H1 (cell line): ENCODE measurements at regions not wholly inside any gene's neighbourhood (a gene's known extent, or its start where the extent isn't known, plus 50 kb on each side); places are given as distances from the start of the nearest gene placed in this dataset.

Experiments
- CTCF ChIA-PET: fragments of 300-600 bp; sonication (Branson Sonifier 250); formaldehyde crosslinking; loops from one replicate; lab custom pipeline; 2021; ENCODE audit not compliant: partially characterized antibody; lab: Charles Lee
- POLR2A ChIA-PET: fragments of 300-600 bp; sonication (Branson Sonifier 250); formaldehyde crosslinking; loops from one replicate; lab custom pipeline; 2021; ENCODE audit warnings: inconsistent platforms; ENCODE audit not compliant: partially characterized antibody; lab: Charles Lee
- DNase-seq, 2 experiments: peaks; one replicate each; pipeline versions ENCODE4 v3.0.0 to v3.0.0-alpha.2; 2010 to 2022; ENCODE audit warnings: low spot score in 2 of 2, low read depth in 1 of 2, mixed read lengths in 1 of 2
- FAIRE-seq: peaks from 2 replicates; lab custom pipeline; 2011; peaks lifted over from hg19 to GRCh38; lab: Jason Lieb, UNC
- H2AFZ ChIP-seq: 2 replicates; pipeline ENCODE4 v1.8.1; 2012; ENCODE audit warnings: low read length, inconsistent platforms
- H2AK5ac ChIP-seq: 2 replicates; pipeline ENCODE4 v1.6.1; 2013; ENCODE audit warnings: low read depth, low read length
- H2BK120ac ChIP-seq: replicated peaks from 2 replicates; pipeline ENCODE3; 2013; ENCODE audit warnings: low read depth, low read length, inconsistent platforms
- H2BK12ac ChIP-seq: 2 replicates; pipeline ENCODE4 v1.6.1; 2013; ENCODE audit warnings: low read depth, low read length
- H2BK15ac ChIP-seq: 2 replicates; pipeline ENCODE4 v1.6.1; 2013; ENCODE audit warnings: low read length
- H2BK20ac ChIP-seq: 2 replicates; pipeline ENCODE4 v1.6.1; 2013; ENCODE audit warnings: low read length
- H2BK5ac ChIP-seq: 2 replicates; pipeline ENCODE4 v1.6.1; 2013; ENCODE audit warnings: low read depth, low read length
- H3K14ac ChIP-seq: 2 replicates; pipeline ENCODE4 v1.6.1; 2013; ENCODE audit warnings: inconsistent platforms; ENCODE audit not compliant: insufficient read length
- H3K18ac ChIP-seq: 2 replicates; pipeline ENCODE4 v1.6.1; 2013; ENCODE audit warnings: low read length; ENCODE audit errors: extremely low read depth
- H3K23ac ChIP-seq: 2 replicates; pipeline ENCODE4 v1.6.1; 2013; ENCODE audit warnings: inconsistent platforms; ENCODE audit not compliant: insufficient read length
- H3K23me2 ChIP-seq: 2 replicates; pipeline ENCODE4 v1.6.1; 2013; ENCODE audit warnings: low read depth, low read length
- H3K27ac ChIP-seq: 2 replicates; pipeline ENCODE4 v1.6.1; 2011; ENCODE audit warnings: low read depth, low read length, inconsistent platforms
- H3K27me3 ChIP-seq, 4 experiments: replicated peaks in 1 of 4; 1 replicate in 1 of 4; 2 replicates in 3 of 4; pipeline versions ENCODE4 v1.6.1 to v1.8.1; 2011 to 2013; ENCODE audit warnings: low read length in 3 of 4, mild to moderate bottlenecking in 3 of 4, inconsistent platforms in 2 of 4, mixed read lengths in 2 of 4, moderate library complexity in 1 of 4; ENCODE audit not compliant: control insufficient read depth in 3 of 4, insufficient read depth in 3 of 4; ENCODE audit errors: extremely low read depth in 1 of 4
- H3K36me3 ChIP-seq, 4 experiments: 2 replicates each; pipeline versions ENCODE4 v1.6.1 to v1.8.1; 2011 to 2013; ENCODE audit warnings: mild to moderate bottlenecking in 4 of 4, low read length in 3 of 4, moderate library complexity in 2 of 4, control low read depth in 1 of 4, inconsistent platforms in 1 of 4; ENCODE audit not compliant: insufficient read depth in 4 of 4, control insufficient read depth in 2 of 4
- H3K4ac ChIP-seq: replicated peaks from 2 replicates; pipeline ENCODE3; 2013; ENCODE audit warnings: low read length, low read depth, mixed read lengths, inconsistent platforms; ENCODE audit not compliant: insufficient read length
- H3K4me1 ChIP-seq, 4 experiments: replicated peaks in 1 of 4; 1 replicate in 1 of 4; 2 replicates in 3 of 4; pipeline versions ENCODE4 v1.6.1 to v1.8.1; 2011 to 2013; ENCODE audit warnings: low read length in 3 of 4, inconsistent platforms in 2 of 4, mixed read lengths in 1 of 4; ENCODE audit not compliant: insufficient read depth in 4 of 4, control insufficient read depth in 3 of 4
- H3K4me2 ChIP-seq, 2 experiments: 2 replicates each; pipeline versions ENCODE4 v1.6.1 to v1.8.1; 2011 to 2013; ENCODE audit warnings: low read depth in 2 of 2, low read length in 2 of 2, control low read depth in 1 of 2, inconsistent platforms in 1 of 2, mild to moderate bottlenecking in 1 of 2; ENCODE audit not compliant: insufficient read depth in 1 of 2
- H3K4me3 ChIP-seq, 4 experiments: fragments of 200-600, 300-600 bp in 1 of 4; sonication (generic), shearing (Covaris generic), sonication (Bioruptor Twin) in 1 of 4; 2 replicates each; pipeline versions ENCODE4 v1.5.1 to v1.8.1; 2011 to 2016; ENCODE audit warnings: low read length in 4 of 4, low read depth in 3 of 4, control low read depth in 2 of 4, inconsistent platforms in 2 of 4, mild to moderate bottlenecking in 2 of 4, mixed read lengths in 1 of 4, moderate library complexity in 1 of 4; ENCODE audit not compliant: insufficient read depth in 2 of 4; ENCODE audit errors: extremely low read depth in 1 of 4
- H3K56ac ChIP-seq: replicated peaks from 2 replicates; pipeline ENCODE3; 2013; ENCODE audit warnings: low read depth, mild to moderate bottlenecking, mixed read lengths, low read length, inconsistent platforms; ENCODE audit not compliant: insufficient read length
- H3K79me1 ChIP-seq: 2 replicates; pipeline ENCODE4 v1.6.1; 2013; ENCODE audit warnings: low read depth, low read length, control low read depth
- H3K79me2 ChIP-seq, 2 experiments: 2 replicates each; pipeline versions ENCODE4 v1.6.1 to v1.8.1; 2012 to 2013; ENCODE audit warnings: low read length in 2 of 2, mild to moderate bottlenecking in 2 of 2, inconsistent platforms in 1 of 2; ENCODE audit not compliant: insufficient read depth in 2 of 2, control insufficient read depth in 1 of 2
- H3K9ac ChIP-seq, 4 experiments: replicated peaks in 1 of 4; 1 replicate in 1 of 4; 2 replicates in 3 of 4; pipeline versions ENCODE4 v1.6.1 to v1.8.1; 2011 to 2013; ENCODE audit warnings: low read depth in 3 of 4, low read length in 3 of 4, control low read depth in 2 of 4, mild to moderate bottlenecking in 2 of 4, moderate library complexity in 2 of 4, inconsistent platforms in 1 of 4; ENCODE audit errors: extremely low read depth in 1 of 4
- H3K9me3 ChIP-seq, 2 experiments: 2 replicates each; pipeline versions ENCODE4 v1.6.1 to v1.8.1; 2012 to 2013; ENCODE audit warnings: mild to moderate bottlenecking in 2 of 2, moderate library complexity in 2 of 2, control low read depth in 1 of 2, inconsistent platforms in 1 of 2, low read depth in 1 of 2, low read length in 1 of 2, mixed read lengths in 1 of 2; ENCODE audit not compliant: insufficient read depth in 2 of 2
- H4K20me1 ChIP-seq, 2 experiments: replicated peaks in 1 of 2; 2 replicates each; pipeline versions ENCODE3 to v1.8.1; 2011 to 2013; ENCODE audit warnings: inconsistent platforms in 2 of 2, low read length in 2 of 2, mild to moderate bottlenecking in 1 of 2; ENCODE audit not compliant: insufficient read depth in 2 of 2, control insufficient read depth in 1 of 2
- H4K5ac ChIP-seq: 2 replicates; pipeline ENCODE4 v1.6.1; 2013; ENCODE audit warnings: low read length, low read depth, mixed read lengths, inconsistent platforms; ENCODE audit not compliant: insufficient read length
- H4K8ac ChIP-seq: 2 replicates; pipeline ENCODE4 v1.8.0; 2013; ENCODE audit warnings: mild to moderate bottlenecking, moderate library complexity, low read length, inconsistent platforms; ENCODE audit not compliant: insufficient read depth; ENCODE audit errors: extremely low read depth
- H4K91ac ChIP-seq: replicated peaks from 2 replicates; pipeline ENCODE3; 2013; ENCODE audit warnings: low read length, mixed read lengths, inconsistent platforms; ENCODE audit not compliant: insufficient read length
- BACH1 ChIP-seq: IDR thresholded peaks from 2 replicates; pipeline ENCODE4 v1.6.1; 2012; ENCODE audit warnings: low read length, improper control_type of control experiment
- BCL11A ChIP-seq, 2 experiments: IDR thresholded peaks; one replicate each; pipeline ENCODE4 v1.6.1; 2011; ENCODE audit warnings: low read depth in 2 of 2, low read length in 2 of 2, mild to moderate bottlenecking in 2 of 2
- BRCA1 ChIP-seq: IDR thresholded peaks from 2 replicates; pipeline ENCODE4 v1.6.1; 2012; ENCODE audit warnings: low read depth, low read length, improper control_type of control experiment
- EZH2 ChIP-seq: fragments of 200-600 bp; sonication (generic); IDR thresholded peaks from 2 replicates; pipeline ENCODE4 v1.7.1; 2012; ENCODE audit warnings: low read depth, mild to moderate bottlenecking, moderate library complexity, low read length, inconsistent platforms; ENCODE audit not compliant: severe bottlenecking
- KDM4A ChIP-seq: IDR thresholded peaks from one replicate; pipeline ENCODE4 v1.7.1; 2012; ENCODE audit warnings: low read depth, mild to moderate bottlenecking, moderate library complexity, low read length, inconsistent platforms; ENCODE audit not compliant: severe bottlenecking
- POU5F1 ChIP-seq: IDR thresholded peaks from 2 replicates; pipeline ENCODE4 v1.6.1; 2011; ENCODE audit warnings: low read depth, mild to moderate bottlenecking, low read length, moderate library complexity
- SIX5 ChIP-seq: IDR thresholded peaks from 2 replicates; pipeline ENCODE4 v1.6.1; 2011; ENCODE audit warnings: mild to moderate bottlenecking, low read depth, low read length
- SRF ChIP-seq: IDR thresholded peaks from 2 replicates; pipeline ENCODE4 v1.6.1; 2011; ENCODE audit warnings: mild to moderate bottlenecking, low read depth, low read length, moderate library complexity
- SUZ12 ChIP-seq: fragments of 200-600 bp; sonication (generic); IDR thresholded peaks from 2 replicates; pipeline ENCODE4 v1.6.1; 2012; ENCODE audit warnings: mild to moderate bottlenecking, inconsistent platforms, low read length, moderate library complexity, mixed read lengths
- TEAD4 ChIP-seq: IDR thresholded peaks from 2 replicates; pipeline ENCODE4 v1.6.1; 2012; ENCODE audit warnings: low read depth, low read length, inconsistent platforms, mixed read lengths
- WGBS, 2 experiments: shearing (Covaris generic) in 1 of 2; methylation state at CpG; one replicate each; pipeline versions ENCODE4 v1.1.6 to v1.1.7; 2013 to 2015; ENCODE audit warnings: low lambda C conversion rate in 2 of 2, mixed read lengths in 2 of 2, inconsistent platforms in 1 of 2, low coverage in 1 of 2, missing lambda C conversion rate in 1 of 2; ENCODE audit not compliant: insufficient replicate concordance in 2 of 2, insufficient coverage in 1 of 2, insufficient read length in 1 of 2; ENCODE audit errors: extremely low coverage in 1 of 2, missing lambda C conversion rate in 1 of 2; 5-methylcytosine and 5-hydroxymethylcytosine counted together
- TF ChIP-seq, protein P1 (sequence below), 3 experiments: IDR thresholded peaks; 1 replicate in 2 of 3; 2 replicates in 1 of 3; pipeline versions ENCODE4 v1.5.1 to v1.6.1; 2011; ENCODE audit warnings: low read length in 3 of 3, mild to moderate bottlenecking in 3 of 3, inconsistent platforms in 2 of 3, low read depth in 1 of 3, moderate library complexity in 1 of 3; ENCODE audit not compliant: insufficient read depth in 1 of 3; ENCODE audit errors: control extremely low read depth in 1 of 3
- TF ChIP-seq, protein P2 (sequence below): IDR thresholded peaks from 2 replicates; pipeline ENCODE4 v1.6.1; 2011; ENCODE audit warnings: low read length, improper control_type of control experiment

DNA sequence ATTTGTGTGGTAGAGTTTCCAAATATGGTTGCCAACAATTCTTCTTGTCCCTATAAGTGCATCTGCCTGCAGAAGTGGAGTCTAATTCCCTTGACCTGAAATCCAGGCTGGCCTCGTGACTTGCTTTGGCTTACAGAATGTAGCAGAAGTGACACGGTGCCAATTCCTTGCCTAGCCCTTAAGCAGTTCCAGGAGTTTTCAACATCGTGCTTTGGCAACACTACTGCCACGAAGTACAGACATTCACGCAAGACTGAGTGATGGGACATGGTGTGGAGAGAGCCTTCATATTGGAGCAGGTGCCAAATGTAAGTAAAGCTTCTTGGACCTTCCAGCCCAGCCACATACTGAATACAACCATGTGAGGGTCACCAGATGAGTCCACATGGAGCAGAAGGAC, 92.9 kb upstream of the NEK6 start:
- no peak overlapping the region for H3K27ac ChIP-seq
- WGBS, 2 experiments = 86% methylated on average over 5 of the region's 5 CpGs; no CpG with 5 or more reads in 1 of the 2 experiments
- H3K9me3 ChIP-seq = no peaks in the 10 kb centered on the region
- no peak overlapping the region for H3K56ac ChIP-seq
- ChIA-PET POLR2A (no interaction called here), CTCF (no interaction called here)
- H3K23me2 ChIP-seq = no peaks in the 10 kb centered on the region
- no peak overlapping the region for H3K23ac ChIP-seq
- no peak for DNase-seq
- no peak overlapping the region for H3K4me3 ChIP-seq
- H4K8ac ChIP-seq = no peak overlapping the region
- H3K4me1 ChIP-seq = no peaks in the 10 kb centered on the region
- H3K36me3 ChIP-seq = no peaks in the 10 kb centered on the region
- H4K20me1 ChIP-seq = no peaks in the 10 kb centered on the region
- H3K4ac ChIP-seq = no peak overlapping the region
- no peak overlapping the region for H2BK20ac ChIP-seq
- no peak overlapping the region for H4K91ac ChIP-seq
- no peaks in the 10 kb centered on the region for H3K27me3 ChIP-seq
- no peaks in the 10 kb centered on the region for H3K79me2 ChIP-seq
- H2AK5ac ChIP-seq = no peak overlapping the region
- no peak overlapping the region for H3K18ac ChIP-seq
- no peak overlapping the region for H2BK15ac ChIP-seq
- no peak overlapping the region for H2BK5ac ChIP-seq
- no peak overlapping the region for H2AFZ ChIP-seq
- no peak overlapping the region for H4K5ac ChIP-seq
- H3K14ac ChIP-seq = no peak overlapping the region
- no peak overlapping the region for H2BK120ac ChIP-seq
- H2BK12ac ChIP-seq = no peak overlapping the region
- H3K9ac ChIP-seq = no peak overlapping the region
- H3K4me2 ChIP-seq = no peak overlapping the region
- FAIRE-seq = no peak
- no peaks in the 10 kb centered on the region for H3K79me1 ChIP-seq
- TF ChIP-seq SUZ12 (no peak), BRCA1 (no peak), BCL11A (IDR thresholded peaks at IDR 0.05; ENCODE audit: low read depth in 2 of 2, low read length in 2 of 2) (no peak), EZH2 (no peak), BACH1 (no peak), POU5F1 (no peak), SRF (no peak), KDM4A (no peak), SIX5 (no peak), TEAD4 (no peak)
- TF ChIP-seq, protein P1, sequence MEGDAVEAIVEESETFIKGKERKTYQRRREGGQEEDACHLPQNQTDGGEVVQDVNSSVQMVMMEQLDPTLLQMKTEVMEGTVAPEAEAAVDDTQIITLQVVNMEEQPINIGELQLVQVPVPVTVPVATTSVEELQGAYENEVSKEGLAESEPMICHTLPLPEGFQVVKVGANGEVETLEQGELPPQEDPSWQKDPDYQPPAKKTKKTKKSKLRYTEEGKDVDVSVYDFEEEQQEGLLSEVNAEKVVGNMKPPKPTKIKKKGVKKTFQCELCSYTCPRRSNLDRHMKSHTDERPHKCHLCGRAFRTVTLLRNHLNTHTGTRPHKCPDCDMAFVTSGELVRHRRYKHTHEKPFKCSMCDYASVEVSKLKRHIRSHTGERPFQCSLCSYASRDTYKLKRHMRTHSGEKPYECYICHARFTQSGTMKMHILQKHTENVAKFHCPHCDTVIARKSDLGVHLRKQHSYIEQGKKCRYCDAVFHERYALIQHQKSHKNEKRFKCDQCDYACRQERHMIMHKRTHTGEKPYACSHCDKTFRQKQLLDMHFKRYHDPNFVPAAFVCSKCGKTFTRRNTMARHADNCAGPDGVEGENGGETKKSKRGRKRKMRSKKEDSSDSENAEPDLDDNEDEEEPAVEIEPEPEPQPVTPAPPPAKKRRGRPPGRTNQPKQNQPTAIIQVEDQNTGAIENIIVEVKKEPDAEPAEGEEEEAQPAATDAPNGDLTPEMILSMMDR (IDR thresholded peaks at IDR 0.05; ENCODE audit: control extremely low read depth in 1 of 3, insufficient read depth in 1 of 3, low read depth in 1 of 3, low read length in 3 of 3) = no peak
- TF ChIP-seq, protein P2, sequence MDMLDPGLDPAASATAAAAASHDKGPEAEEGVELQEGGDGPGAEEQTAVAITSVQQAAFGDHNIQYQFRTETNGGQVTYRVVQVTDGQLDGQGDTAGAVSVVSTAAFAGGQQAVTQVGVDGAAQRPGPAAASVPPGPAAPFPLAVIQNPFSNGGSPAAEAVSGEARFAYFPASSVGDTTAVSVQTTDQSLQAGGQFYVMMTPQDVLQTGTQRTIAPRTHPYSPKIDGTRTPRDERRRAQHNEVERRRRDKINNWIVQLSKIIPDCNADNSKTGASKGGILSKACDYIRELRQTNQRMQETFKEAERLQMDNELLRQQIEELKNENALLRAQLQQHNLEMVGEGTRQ = no peak
